Effector memory CD4-positive, alpha-beta T cell (primary cell): ENCODE measurements at regions not wholly inside any gene's neighbourhood (a gene's known extent, or its start where the extent isn't known, plus 50 kb on each side); places are given as distances from the start of the nearest gene placed in this dataset.

Experiments used
- DNase-seq, 3 donors: peaks; one replicate each; pipeline ENCODE4 v3.0.0-alpha.2; 2020
- H3K27ac ChIP-seq: 2 replicates; pipeline ENCODE4 v1.7.0; 2013; ENCODE audit warnings: mild to moderate bottlenecking, low read length, moderate library complexity; ENCODE audit not compliant: insufficient read depth, poor library complexity, severe bottlenecking
- H3K27me3 ChIP-seq: replicated peaks from 2 replicates; pipeline ENCODE4 v1.7.0; 2013; ENCODE audit warnings: mild to moderate bottlenecking, low read length; ENCODE audit not compliant: insufficient read depth, control insufficient read depth, poor library complexity, severe bottlenecking
- H3K36me3 ChIP-seq: 2 replicates; pipeline ENCODE4 v1.7.0; 2013; ENCODE audit warnings: mild to moderate bottlenecking, low read length, moderate library complexity; ENCODE audit not compliant: control insufficient read depth, insufficient read depth
- H3K4me1 ChIP-seq: 2 replicates; pipeline ENCODE4 v1.7.0; 2013; ENCODE audit warnings: low read length, mild to moderate bottlenecking; ENCODE audit not compliant: control insufficient read depth, insufficient read depth, poor library complexity, severe bottlenecking
- H3K4me3 ChIP-seq: 2 replicates; pipeline ENCODE4 v1.7.0; 2013; ENCODE audit warnings: low read length, low read depth, mild to moderate bottlenecking; ENCODE audit not compliant: insufficient read depth, poor library complexity, severe bottlenecking
- H3K9me3 ChIP-seq: 2 replicates; pipeline ENCODE4 v1.7.0; 2013; ENCODE audit warnings: mild to moderate bottlenecking, low read length, moderate library complexity; ENCODE audit not compliant: control insufficient read depth

DNA sequence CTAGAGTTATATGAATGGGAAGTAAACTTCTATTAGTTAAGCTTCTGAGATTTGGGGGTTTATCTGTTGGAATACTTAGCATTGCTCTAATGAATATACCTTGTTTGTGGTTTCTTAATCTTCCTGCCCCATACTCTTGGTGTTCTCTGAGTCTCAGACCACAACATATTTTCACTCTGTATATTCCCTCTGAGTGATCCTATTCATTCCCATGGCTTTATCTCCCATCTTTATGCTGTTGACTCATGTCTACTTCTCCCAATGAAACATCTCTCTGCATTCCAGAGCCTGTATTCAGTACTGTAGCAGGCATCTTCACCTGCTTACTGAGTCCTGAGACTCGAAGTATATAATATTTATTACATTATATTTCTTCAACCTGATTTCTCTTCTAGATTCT lies 283.7 kb upstream of the MAP3K7 start:
- Histone ChIP-seq H3K27ac (no peak overlapping the region), H3K9me3 (no peaks in the 10 kb centered on the region), H3K4me1 (no peaks in the 10 kb centered on the region), H3K36me3 (no peaks in the 10 kb centered on the region), H3K27me3 (peaks cover 4% of the 10 kb centered on the region), H3K4me3 (no peak overlapping the region)
- no peak for DNase-seq

DNA sequence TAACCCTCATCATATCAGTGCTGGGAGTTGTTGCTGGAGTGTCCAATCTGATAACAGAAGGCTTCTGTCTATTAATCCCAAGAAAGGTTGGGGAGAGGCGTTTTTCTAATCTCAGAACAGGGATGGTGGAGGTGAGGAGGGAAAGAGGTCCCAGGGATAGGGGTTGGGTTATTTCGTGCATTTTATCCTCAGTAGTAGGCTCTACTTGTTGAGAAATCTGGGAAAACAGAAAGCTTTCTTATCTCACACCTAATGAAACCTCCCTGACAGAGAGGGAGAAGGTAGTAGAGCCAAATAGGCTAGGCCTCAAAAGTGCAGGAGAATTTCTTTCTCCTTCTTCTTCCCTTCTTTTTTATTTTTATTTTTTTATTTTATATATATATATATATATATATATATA lies 281.8 kb upstream of the MAP3K7 start:
- DNase-seq, result no peak
- Histone ChIP-seq H3K36me3 (no peaks in the 10 kb centered on the region), H3K27me3 (no peaks in the 10 kb centered on the region), H3K27ac (no peak overlapping the region), H3K4me1 (no peaks in the 10 kb centered on the region), H3K9me3 (no peaks in the 10 kb centered on the region), H3K4me3 (no peak overlapping the region)

DNA sequence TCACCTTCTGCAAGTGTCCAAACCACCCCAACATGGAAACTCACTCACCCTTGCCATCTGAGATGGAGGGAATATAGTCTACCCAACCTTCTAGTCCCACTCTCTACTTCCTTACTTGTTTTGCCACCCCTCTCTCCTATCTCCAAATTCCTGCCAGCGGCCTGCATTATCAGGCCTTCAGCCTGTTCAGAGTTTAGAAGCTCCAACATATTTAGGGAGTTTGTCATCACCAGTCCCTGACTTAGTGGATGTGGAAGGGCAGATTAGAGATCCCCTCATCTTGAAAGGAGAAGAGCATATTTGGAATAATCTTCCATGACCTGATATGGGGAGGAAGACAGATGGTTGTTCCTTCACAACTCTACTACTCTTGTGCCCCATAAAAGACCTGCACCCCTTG lies 281.4 kb upstream of the MAP3K7 start:
- Histone ChIP-seq H3K27ac (no peak overlapping the region), H3K9me3 (no peaks in the 10 kb centered on the region), H3K36me3 (no peaks in the 10 kb centered on the region), H3K4me3 (no peak overlapping the region), H3K27me3 (no peaks in the 10 kb centered on the region), H3K4me1 (no peaks in the 10 kb centered on the region)
- DNase-seq, result no peak

DNA sequence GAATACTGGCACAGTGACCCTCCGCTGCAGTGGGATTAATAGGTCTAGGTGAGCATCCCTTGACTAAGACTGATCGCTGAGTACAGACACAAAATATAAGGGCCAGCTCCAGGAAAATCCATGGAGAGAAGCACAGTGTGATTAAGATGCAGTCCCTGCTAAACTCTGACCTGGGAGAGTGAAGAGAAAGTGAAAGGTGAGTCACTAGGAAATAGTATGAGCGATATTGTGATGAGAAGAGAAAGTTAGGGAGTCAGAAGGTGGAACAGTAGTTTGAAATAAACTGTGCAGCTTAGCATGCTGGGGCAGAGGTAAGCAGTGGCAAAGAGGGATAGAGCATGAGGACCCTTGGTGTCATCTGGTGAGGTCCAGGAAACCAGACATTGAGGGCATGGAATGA lies 278.6 kb upstream of the MAP3K7 start:
- no peak for DNase-seq

DNA sequence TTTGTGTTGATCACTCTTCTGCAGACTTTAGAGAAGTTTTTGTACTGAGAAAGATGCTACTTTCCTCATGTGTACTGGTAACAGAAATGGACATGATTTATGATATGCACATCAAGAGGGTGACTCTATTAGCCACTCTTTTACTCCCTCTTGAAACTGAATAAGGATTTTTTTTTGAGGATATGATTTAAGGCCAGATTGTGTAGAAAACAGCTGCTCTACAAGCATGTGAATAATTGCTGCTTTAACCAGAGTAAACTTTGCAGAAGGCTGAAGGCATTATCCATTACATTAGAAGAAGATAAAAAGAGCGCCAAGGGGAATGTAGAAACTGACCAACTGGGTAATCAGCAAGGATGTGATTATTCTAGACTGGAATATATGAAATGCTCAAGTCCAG lies 276.2 kb upstream of the MAP3K7 start:
- DNase-seq, result no peak
- Histone ChIP-seq H3K4me1 (no peaks in the 10 kb centered on the region), H3K27me3 (no peaks in the 10 kb centered on the region), H3K9me3 (no peaks in the 10 kb centered on the region), H3K27ac (no peak overlapping the region), H3K36me3 (no peaks in the 10 kb centered on the region), H3K4me3 (no peak overlapping the region)

More for the DNA sequence above, 278.6 kb upstream of the MAP3K7 start:
- Histone ChIP-seq H3K27me3 (no peaks in the 10 kb centered on the region), H3K36me3 (no peaks in the 10 kb centered on the region), H3K9me3 (no peaks in the 10 kb centered on the region), H3K27ac (no peak overlapping the region), H3K4me1 (no peaks in the 10 kb centered on the region), H3K4me3 (no peak overlapping the region)

DNA sequence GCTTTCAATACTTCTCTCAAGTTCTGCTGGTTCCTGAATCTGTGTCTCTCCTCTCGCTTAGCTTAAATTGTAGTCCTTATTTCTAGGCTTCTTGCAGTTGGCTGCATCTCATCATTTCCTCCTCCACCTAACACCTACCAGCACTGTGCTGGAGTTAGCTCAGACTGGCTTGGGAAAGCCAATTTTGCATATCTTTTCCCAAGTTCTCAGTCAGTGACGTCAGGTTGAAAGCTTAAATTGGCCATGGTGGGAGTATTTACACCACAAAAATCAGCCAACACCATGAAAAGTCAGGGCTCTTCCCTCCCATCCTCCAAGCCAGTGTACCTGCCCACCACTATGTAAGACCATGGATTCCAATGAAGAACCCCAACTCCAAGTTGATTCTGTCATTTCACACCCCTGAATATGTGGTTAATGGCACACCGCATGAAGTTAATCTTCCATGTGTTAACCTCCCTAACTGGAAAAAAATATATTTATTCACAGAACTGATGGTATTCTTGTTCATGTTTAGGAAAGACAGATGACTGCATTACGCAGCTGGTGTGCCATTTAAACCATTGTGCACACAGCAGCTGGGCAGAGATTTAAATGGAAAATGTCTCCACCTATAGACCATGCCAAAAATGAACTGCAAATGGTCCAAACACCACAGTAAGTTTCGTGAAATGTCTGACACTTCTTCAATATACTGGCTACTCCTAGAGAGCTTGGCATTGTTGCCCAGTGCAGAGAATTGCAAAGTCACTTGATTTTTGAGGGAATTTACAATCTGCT lies 274.1 kb upstream of the MAP3K7 start:
- no peak for DNase-seq
- no peak overlapping the region for H3K27ac ChIP-seq
- no peak overlapping the region for H3K4me3 ChIP-seq
- H3K4me1 ChIP-seq, result no peaks in the 10 kb centered on the region
- H3K9me3 ChIP-seq, result no peaks in the 10 kb centered on the region
- H3K27me3 ChIP-seq, result no peaks in the 10 kb centered on the region
- no peaks in the 10 kb centered on the region for H3K36me3 ChIP-seq

DNA sequence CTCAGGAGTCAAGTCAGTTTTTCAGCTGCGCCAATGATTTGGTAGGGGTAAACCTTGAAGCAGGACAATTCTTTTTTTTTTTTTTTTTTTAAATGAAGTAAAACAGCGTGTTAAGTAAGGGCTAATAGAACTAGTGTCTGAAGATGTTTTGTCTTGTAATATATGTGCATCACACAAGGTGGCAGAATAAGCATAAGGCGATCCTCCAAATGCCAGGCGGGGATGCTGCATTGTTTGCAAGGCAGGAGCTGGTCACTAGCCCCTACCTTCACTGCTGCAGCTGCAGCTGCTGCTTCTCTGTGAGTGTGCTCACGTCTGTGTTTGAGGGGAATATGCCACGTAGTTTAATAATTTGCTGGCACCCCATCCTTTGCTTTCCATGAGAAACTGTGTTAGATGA lies 272.7 kb upstream of the MAP3K7 start:
- H3K27ac ChIP-seq, result no peak overlapping the region
- H3K27me3 ChIP-seq, result no peaks in the 10 kb centered on the region
- no peak overlapping the region for H3K4me3 ChIP-seq
- no peaks in the 10 kb centered on the region for H3K9me3 ChIP-seq
- DNase-seq, result no peak
- H3K4me1 ChIP-seq, result no peaks in the 10 kb centered on the region
- no peaks in the 10 kb centered on the region for H3K36me3 ChIP-seq

DNA sequence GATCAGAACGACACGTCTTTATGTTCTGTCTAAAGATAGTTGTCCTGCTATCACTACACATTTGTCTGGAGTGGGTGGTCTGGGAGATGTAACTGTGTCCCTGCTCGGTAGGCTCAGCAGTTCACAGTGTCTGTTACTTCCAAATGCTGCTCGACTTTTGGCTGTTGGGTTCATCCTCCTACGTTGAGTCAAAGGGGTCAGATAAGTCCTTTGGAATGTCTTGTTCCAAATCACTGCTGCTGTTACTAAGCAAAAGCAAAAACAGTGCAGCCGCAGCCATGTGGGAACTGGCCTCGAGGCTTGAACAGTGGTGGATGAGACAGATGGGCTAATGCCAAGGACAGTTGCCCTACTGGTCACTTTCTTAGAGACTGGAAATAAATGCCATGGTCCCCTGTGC lies 272.2 kb upstream of the MAP3K7 start:
- H3K4me3 ChIP-seq, result no peak overlapping the region
- H3K27me3 ChIP-seq, result no peaks in the 10 kb centered on the region
- no peak overlapping the region for H3K27ac ChIP-seq
- no peaks in the 10 kb centered on the region for H3K9me3 ChIP-seq
- H3K36me3 ChIP-seq, result no peaks in the 10 kb centered on the region
- H3K4me1 ChIP-seq, result no peaks in the 10 kb centered on the region
- no peak for DNase-seq

DNA sequence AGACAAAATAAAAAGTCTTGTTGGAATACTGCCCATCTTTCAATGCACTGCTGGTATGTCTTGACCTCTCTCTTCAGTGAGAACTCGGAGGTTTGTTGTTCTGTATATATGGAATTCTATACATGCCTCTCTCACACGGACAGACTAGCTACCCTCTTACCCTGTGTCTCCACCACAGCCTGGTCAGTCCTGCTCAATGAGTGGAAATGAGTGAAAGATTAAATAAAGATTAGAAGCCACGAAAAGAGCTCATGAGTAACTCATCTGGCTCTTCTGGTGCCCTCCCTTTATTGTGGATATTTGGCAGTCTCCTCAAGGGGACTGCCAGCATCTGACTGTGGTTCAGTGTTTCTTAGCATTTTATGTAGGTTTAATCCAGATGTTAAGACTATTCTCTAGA lies 262.8 kb upstream of the MAP3K7 start:
- no peak for DNase-seq
- H3K27ac ChIP-seq, result no peak overlapping the region
- no peak overlapping the region for H3K4me3 ChIP-seq
- no peaks in the 10 kb centered on the region for H3K27me3 ChIP-seq
- no peaks in the 10 kb centered on the region for H3K9me3 ChIP-seq
- no peaks in the 10 kb centered on the region for H3K4me1 ChIP-seq
- H3K36me3 ChIP-seq, result no peaks in the 10 kb centered on the region

DNA sequence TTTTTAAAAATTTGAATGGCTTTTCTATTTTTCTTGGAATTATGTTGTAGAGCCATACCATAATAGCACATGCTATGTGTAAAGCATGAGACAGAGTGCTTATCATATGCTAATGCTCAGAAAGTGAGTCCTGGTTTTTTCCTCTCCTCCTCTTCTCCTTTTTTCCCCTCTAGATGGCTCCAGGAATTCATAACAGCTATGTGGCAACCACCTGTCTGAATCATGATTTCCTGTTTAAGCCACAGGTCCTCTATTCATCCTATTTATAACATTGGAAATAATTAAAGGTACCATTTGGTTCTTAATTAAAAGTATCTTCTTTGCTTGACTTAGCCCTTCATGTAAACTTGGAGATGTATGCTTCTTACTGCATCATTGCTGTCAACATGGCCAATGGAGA lies 260.0 kb upstream of the MAP3K7 start:
- Histone ChIP-seq H3K27me3 (no peaks in the 10 kb centered on the region), H3K36me3 (no peaks in the 10 kb centered on the region), H3K9me3 (no peaks in the 10 kb centered on the region), H3K4me3 (no peak overlapping the region), H3K4me1 (no peaks in the 10 kb centered on the region), H3K27ac (no peak overlapping the region)
- DNase-seq, result no peak
